Right lobe of liver (tissue), 4 donors: ENCODE measurements at regions not wholly inside any gene's neighbourhood (a gene's known extent, or its start where the extent isn't known, plus 50 kb on each side); places are given as distances from the start of the nearest gene placed in this dataset.

Experiments used
- CTCF ChIP-seq, 4 donors: fragments of 200-600 bp in 3 of 4; fragments of 450-650 bp in 1 of 4; IDR thresholded peaks; one replicate each; pipeline versions ENCODE4 v1.5.1 to v1.8.0; 2016 to 2022; ENCODE audit warnings: antibody characterized with exemption in 4 of 4, mild to moderate bottlenecking in 2 of 4
- POLR2A ChIP-seq: fragments of 450-650 bp; IDR thresholded peaks from one replicate; pipeline ENCODE4 v1.6.1; 2017; ENCODE audit warnings: antibody characterized with exemption, mild to moderate bottlenecking
- donor health status: DM: no; HTN: no; CAD: no.
- donor health status: DM: no; HTN: no; CAD: no.
- donor health status: DM: no; HTN: yes; CAD: no.

- no peak for TF ChIP-seq POLR2A
- no peak for TF ChIP-seq CTCF (IDR thresholded peaks at IDR 0.05)
Observed at GRCh38 chr20:10793766-10794165, 120.0 kb upstream of the JAG1 start.
